ENCODE measurements at regions not wholly inside any gene's neighbourhood (a gene's known extent, or its start where the extent isn't known, plus 50 kb on each side); places are given as distances from the start of the nearest gene placed in this dataset.

- Histone ChIP-seq H3K4me2 (ENCODE audit: low read length) (no peak overlapping the region), H3K4me1 (ENCODE audit: control insufficient read depth, insufficient read depth, low read length) (no peaks in the 10 kb centered on the region), H3K9ac (ENCODE audit: low read depth, low read length) (no peak overlapping the region), H3K4me3 (ENCODE audit: low read length) (no peak overlapping the region), H3K27me3 (ENCODE audit: control insufficient read depth, insufficient read depth, low read length) (no peaks in the 10 kb centered on the region), H3K36me3 (ENCODE audit: insufficient read depth, low read length) (no peaks in the 10 kb centered on the region), H3K9me3 (replicated peaks; ENCODE audit: low read length) (no peaks in the 10 kb centered on the region)
Observed at GRCh38 chr2:146220957-146221356, 1623.9 kb upstream of the ACVR2A start.

- no peak overlapping the region for H3K4me2 ChIP-seq (ENCODE audit: low read length)
- H3K9me3 ChIP-seq (replicated peaks; ENCODE audit: low read length), result no peaks in the 10 kb centered on the region
- H3K27me3 ChIP-seq (ENCODE audit: control insufficient read depth, insufficient read depth, low read length), result no peaks in the 10 kb centered on the region
- H3K36me3 ChIP-seq (ENCODE audit: insufficient read depth, low read length), result no peaks in the 10 kb centered on the region
- no peak overlapping the region for H3K9ac ChIP-seq (ENCODE audit: low read depth, low read length)
- H3K4me3 ChIP-seq (ENCODE audit: low read length), result no peak overlapping the region
- H3K4me1 ChIP-seq (ENCODE audit: control insufficient read depth, insufficient read depth, low read length), result no peaks in the 10 kb centered on the region
Observed at GRCh38 chr2:146214394-146214929, 1630.4 kb upstream of the ACVR2A start.

GRCh38 chr2:146213674-146214073 lies 1631.2 kb upstream of the ACVR2A start:
- Histone ChIP-seq H3K4me2 (ENCODE audit: low read length) (no peak overlapping the region), H3K27me3 (ENCODE audit: control insufficient read depth, insufficient read depth, low read length) (no peaks in the 10 kb centered on the region), H3K4me3 (ENCODE audit: low read length) (no peak overlapping the region), H3K9me3 (replicated peaks; ENCODE audit: low read length) (no peaks in the 10 kb centered on the region), H3K9ac (ENCODE audit: low read depth, low read length) (no peak overlapping the region), H3K4me1 (ENCODE audit: control insufficient read depth, insufficient read depth, low read length) (no peaks in the 10 kb centered on the region), H3K36me3 (ENCODE audit: insufficient read depth, low read length) (no peaks in the 10 kb centered on the region)

- H3K4me1 ChIP-seq (ENCODE audit: control insufficient read depth, insufficient read depth, low read length), result no peaks in the 10 kb centered on the region
- H3K9ac ChIP-seq (ENCODE audit: low read depth, low read length), result no peak overlapping the region
- no peaks in the 10 kb centered on the region for H3K36me3 ChIP-seq (ENCODE audit: insufficient read depth, low read length)
- H3K4me3 ChIP-seq (ENCODE audit: low read length), result no peak overlapping the region
- H3K9me3 ChIP-seq (replicated peaks; ENCODE audit: low read length), result no peaks in the 10 kb centered on the region
- H3K4me2 ChIP-seq (ENCODE audit: low read length), result no peak overlapping the region
- H3K27me3 ChIP-seq (ENCODE audit: control insufficient read depth, insufficient read depth, low read length), result no peaks in the 10 kb centered on the region
Observed at GRCh38 chr2:146212602-146213001, 1632.2 kb upstream of the ACVR2A start.

GRCh38 chr2:146209842-146210275 lies 1635.0 kb upstream of the ACVR2A start:
- Histone ChIP-seq H3K4me3 (ENCODE audit: low read length) (no peak overlapping the region), H3K4me1 (ENCODE audit: control insufficient read depth, insufficient read depth, low read length) (no peaks in the 10 kb centered on the region), H3K4me2 (ENCODE audit: low read length) (no peak overlapping the region), H3K27me3 (ENCODE audit: control insufficient read depth, insufficient read depth, low read length) (no peaks in the 10 kb centered on the region), H3K9ac (ENCODE audit: low read depth, low read length) (no peak overlapping the region), H3K9me3 (replicated peaks; ENCODE audit: low read length) (no peaks in the 10 kb centered on the region), H3K36me3 (ENCODE audit: insufficient read depth, low read length) (no peaks in the 10 kb centered on the region)

- no peak overlapping the region for H3K4me2 ChIP-seq (ENCODE audit: low read length)
- no peaks in the 10 kb centered on the region for H3K36me3 ChIP-seq (ENCODE audit: insufficient read depth, low read length)
- no peak overlapping the region for H3K9ac ChIP-seq (ENCODE audit: low read depth, low read length)
- H3K9me3 ChIP-seq (replicated peaks; ENCODE audit: low read length), result no peaks in the 10 kb centered on the region
- no peaks in the 10 kb centered on the region for H3K4me1 ChIP-seq (ENCODE audit: control insufficient read depth, insufficient read depth, low read length)
- no peak overlapping the region for H3K4me3 ChIP-seq (ENCODE audit: low read length)
- no peaks in the 10 kb centered on the region for H3K27me3 ChIP-seq (ENCODE audit: control insufficient read depth, insufficient read depth, low read length)
Observed at GRCh38 chr2:146207901-146208300, 1636.9 kb upstream of the ACVR2A start.

- no peaks in the 10 kb centered on the region for H3K4me1 ChIP-seq (ENCODE audit: control insufficient read depth, insufficient read depth, low read length)
- no peak overlapping the region for H3K4me2 ChIP-seq (ENCODE audit: low read length)
- no peak overlapping the region for H3K4me3 ChIP-seq (ENCODE audit: low read length)
- H3K36me3 ChIP-seq (ENCODE audit: insufficient read depth, low read length), result no peaks in the 10 kb centered on the region
- H3K27me3 ChIP-seq (ENCODE audit: control insufficient read depth, insufficient read depth, low read length), result no peaks in the 10 kb centered on the region
- H3K9me3 ChIP-seq (replicated peaks; ENCODE audit: low read length), result no peaks in the 10 kb centered on the region
- H3K9ac ChIP-seq (ENCODE audit: low read depth, low read length), result no peak overlapping the region
Observed at GRCh38 chr2:146207417-146207816, 1637.4 kb upstream of the ACVR2A start.

- H3K27me3 ChIP-seq (ENCODE audit: control insufficient read depth, insufficient read depth, low read length), result no peaks in the 10 kb centered on the region
- H3K36me3 ChIP-seq (ENCODE audit: insufficient read depth, low read length), result no peaks in the 10 kb centered on the region
- no peak overlapping the region for H3K4me3 ChIP-seq (ENCODE audit: low read length)
- no peak overlapping the region for H3K9ac ChIP-seq (ENCODE audit: low read depth, low read length)
- no peaks in the 10 kb centered on the region for H3K4me1 ChIP-seq (ENCODE audit: control insufficient read depth, insufficient read depth, low read length)
- H3K9me3 ChIP-seq (replicated peaks; ENCODE audit: low read length), result no peaks in the 10 kb centered on the region
- H3K4me2 ChIP-seq (ENCODE audit: low read length), result no peak overlapping the region
Observed at GRCh38 chr2:146203064-146203624, 1641.7 kb upstream of the ACVR2A start.

- Histone ChIP-seq H3K4me2 (ENCODE audit: low read length) (no peak overlapping the region), H3K27me3 (ENCODE audit: control insufficient read depth, insufficient read depth, low read length) (no peaks in the 10 kb centered on the region), H3K9ac (ENCODE audit: low read depth, low read length) (no peak overlapping the region), H3K4me3 (ENCODE audit: low read length) (no peak overlapping the region), H3K36me3 (ENCODE audit: insufficient read depth, low read length) (no peaks in the 10 kb centered on the region), H3K4me1 (ENCODE audit: control insufficient read depth, insufficient read depth, low read length) (no peaks in the 10 kb centered on the region), H3K9me3 (replicated peaks; ENCODE audit: low read length) (no peaks in the 10 kb centered on the region)
Observed at GRCh38 chr2:146193619-146194018, 1651.2 kb upstream of the ACVR2A start.

- Histone ChIP-seq H3K4me1 (ENCODE audit: control insufficient read depth, insufficient read depth, low read length) (no peaks in the 10 kb centered on the region), H3K27me3 (ENCODE audit: control insufficient read depth, insufficient read depth, low read length) (no peaks in the 10 kb centered on the region), H3K9ac (ENCODE audit: low read depth, low read length) (no peak overlapping the region), H3K4me3 (ENCODE audit: low read length) (no peak overlapping the region), H3K36me3 (ENCODE audit: insufficient read depth, low read length) (no peaks in the 10 kb centered on the region), H3K4me2 (ENCODE audit: low read length) (no peak overlapping the region), H3K9me3 (replicated peaks; ENCODE audit: low read length) (no peaks in the 10 kb centered on the region)
Observed at GRCh38 chr2:146189541-146189940, 1655.3 kb upstream of the ACVR2A start.

- Histone ChIP-seq H3K36me3 (ENCODE audit: insufficient read depth, low read length) (no peaks in the 10 kb centered on the region), H3K4me1 (ENCODE audit: control insufficient read depth, insufficient read depth, low read length) (no peaks in the 10 kb centered on the region), H3K27me3 (ENCODE audit: control insufficient read depth, insufficient read depth, low read length) (no peaks in the 10 kb centered on the region), H3K4me2 (ENCODE audit: low read length) (no peak overlapping the region), H3K4me3 (ENCODE audit: low read length) (no peak overlapping the region), H3K9ac (ENCODE audit: low read depth, low read length) (no peak overlapping the region), H3K9me3 (replicated peaks; ENCODE audit: low read length) (peaks cover 4% of the 10 kb centered on the region)
Observed at GRCh38 chr2:146173934-146174333, 1654.0 kb upstream of the ZEB2 start.

GRCh38 chr2:146161256-146161882 lies 1641.5 kb upstream of the ZEB2 start:
- no peak overlapping the region for H3K9ac ChIP-seq (ENCODE audit: low read depth, low read length)
- no peaks in the 10 kb centered on the region for H3K27me3 ChIP-seq (ENCODE audit: control insufficient read depth, insufficient read depth, low read length)
- H3K4me3 ChIP-seq (ENCODE audit: low read length), result no peak overlapping the region
- no peaks in the 10 kb centered on the region for H3K36me3 ChIP-seq (ENCODE audit: insufficient read depth, low read length)
- H3K9me3 ChIP-seq (replicated peaks; ENCODE audit: low read length), result no peaks in the 10 kb centered on the region
- H3K4me2 ChIP-seq (ENCODE audit: low read length), result no peak overlapping the region
- H3K4me1 ChIP-seq (ENCODE audit: control insufficient read depth, insufficient read depth, low read length), result no peaks in the 10 kb centered on the region

Data from skeletal muscle satellite cell (primary cell).